GM19025 (cell line): ENCODE measurements at regions not wholly inside any gene's neighbourhood (a gene's known extent, or its start where the extent isn't known, plus 50 kb on each side); places are given as distances from the start of the nearest gene placed in this dataset.
A peak's percentile ranks its signal among the peaks of the same experiment; 100 is the strongest.
"Not testable (repeated sequence)": the region's sequence is repeated elsewhere in the genome, so short reads cannot be mapped to it uniquely, and the experiment has no call there.

ENCODE experiments used
- ATAC-seq: cut with Tn5 transposase; IDR thresholded peaks from one replicate; pipeline ENCODE4 v1.9.1; 2021; ENCODE audit warnings: mild to moderate bottlenecking, low read depth, moderate library complexity; ENCODE audit not compliant: unreplicated experiment

DNA sequence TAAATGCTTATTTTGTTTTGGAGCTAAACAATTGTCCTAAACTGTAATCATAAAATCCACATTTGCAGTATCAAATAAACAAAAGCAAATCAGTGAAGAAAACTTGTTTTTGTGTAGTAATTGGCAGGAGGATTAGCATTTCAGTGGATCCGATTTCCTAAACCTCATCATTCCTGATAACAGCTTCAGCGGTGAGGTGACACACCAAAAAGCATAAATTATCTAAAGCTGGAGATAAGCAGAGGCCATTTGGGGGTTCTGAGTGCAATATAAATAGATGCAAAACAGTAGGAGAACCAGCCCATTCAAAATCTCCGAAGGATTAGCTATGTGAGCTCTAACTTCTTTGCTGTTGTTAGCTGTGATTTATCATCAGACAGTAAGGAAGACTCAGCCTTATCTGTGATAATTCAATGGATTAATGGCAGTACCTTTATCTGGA, 235.8 kb downstream of the EPHA7 start:
- ATAC-seq, result no peak

DNA sequence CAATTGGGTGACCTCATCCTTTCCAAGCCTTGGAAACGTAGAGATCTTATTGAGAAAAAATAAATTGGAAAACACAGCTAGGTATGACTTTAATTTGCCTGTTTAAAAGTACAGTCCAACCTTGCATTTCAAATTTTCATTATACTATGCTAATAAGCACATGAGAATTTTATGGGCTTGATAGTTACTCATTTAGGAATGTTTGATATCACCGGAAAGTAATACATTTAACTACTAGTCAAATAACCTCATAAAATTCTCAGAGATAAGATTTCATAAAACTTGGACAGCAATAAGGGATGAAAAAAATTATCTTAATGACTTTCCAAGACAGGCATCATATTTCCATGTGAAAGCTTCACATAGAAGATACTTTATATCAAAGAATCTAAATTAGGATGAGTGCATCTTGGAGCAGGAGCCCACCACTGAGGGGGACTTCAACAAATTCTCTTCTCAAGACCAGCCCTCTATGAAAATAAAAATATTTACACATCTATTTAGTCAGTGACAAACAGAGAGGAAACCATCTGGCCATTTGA, 236.3 kb downstream of the EPHA7 start:
- no peak for ATAC-seq

DNA sequence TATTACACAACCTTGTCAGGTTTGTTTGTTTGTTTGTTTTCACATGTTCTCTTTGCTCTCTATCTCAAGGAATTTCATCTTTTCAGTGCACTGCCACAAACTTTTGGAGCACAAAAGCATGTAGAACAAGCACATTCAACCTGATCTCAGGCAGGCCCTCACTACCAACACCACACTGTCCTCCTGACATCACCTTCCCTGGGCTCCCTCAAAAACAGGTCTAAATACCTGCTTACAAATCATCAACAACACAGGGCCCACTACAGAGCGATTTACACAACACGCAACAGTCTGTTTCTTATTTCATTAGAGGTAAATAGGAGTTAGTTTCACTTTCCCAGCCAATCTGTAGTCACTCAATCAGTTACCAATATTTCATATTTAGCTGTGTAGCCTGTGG, 241.4 kb downstream of the EPHA7 start:
- ATAC-seq, result no peak

DNA sequence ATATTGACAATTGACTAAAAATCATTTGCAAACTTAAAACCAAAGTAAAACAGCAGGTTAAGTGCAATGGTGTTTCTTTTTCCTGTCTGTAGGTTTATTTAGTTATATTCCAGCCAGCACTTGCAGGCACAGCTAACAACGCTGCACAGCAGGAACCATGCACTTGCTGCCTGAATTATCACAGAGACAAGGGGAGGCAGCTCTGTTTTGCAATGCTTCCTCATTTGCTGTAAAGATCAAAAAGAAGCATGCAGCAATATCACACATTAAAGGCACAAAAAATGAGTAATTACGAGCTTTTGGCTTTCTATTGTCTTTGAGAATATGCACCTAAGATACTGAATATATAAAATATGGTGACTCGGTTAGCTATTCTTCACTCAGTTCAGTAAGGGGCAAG, 241.9 kb downstream of the EPHA7 start:
- ATAC-seq, result no peak

DNA sequence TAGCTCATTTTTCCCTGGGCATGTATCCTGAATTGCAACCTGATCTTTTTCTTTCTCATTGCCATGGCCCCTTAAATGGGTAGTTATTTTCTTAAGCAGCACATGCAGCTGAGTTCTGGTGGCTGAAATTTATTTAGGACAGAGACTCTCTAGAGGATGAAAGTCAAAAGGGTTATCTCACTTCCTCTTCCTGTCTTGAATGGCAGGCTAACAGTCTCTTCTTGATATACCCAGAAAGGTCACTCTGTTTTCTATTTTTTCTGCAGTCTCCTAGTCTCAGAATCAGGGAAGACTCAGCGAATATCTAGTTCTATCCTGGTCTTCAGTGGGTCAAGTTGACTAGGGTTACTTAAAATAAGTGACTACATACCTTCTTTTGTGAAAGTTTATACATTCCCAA, 243.3 kb downstream of the EPHA7 start:
- ATAC-seq, result peak; percentile 61

DNA sequence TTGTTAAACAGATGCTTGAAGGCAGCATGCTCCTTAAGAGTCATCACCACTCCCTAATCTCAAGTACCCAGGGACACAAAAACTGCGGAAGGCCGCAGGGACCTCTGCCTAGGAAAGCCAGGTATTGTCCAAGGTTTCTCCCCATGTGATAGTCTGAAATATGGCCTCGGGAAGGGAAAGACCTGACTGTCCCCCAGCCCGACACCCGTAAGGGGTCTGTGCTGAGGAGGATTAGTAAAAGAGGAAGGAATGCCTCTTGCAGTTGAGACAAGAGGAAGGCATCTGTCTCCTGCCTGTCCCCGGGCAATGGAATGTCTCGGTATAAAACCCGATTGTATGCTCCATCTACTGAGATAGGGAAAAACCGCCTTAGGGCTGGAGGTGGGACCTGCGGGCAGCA, 245.8 kb downstream of the EPHA7 start:
- not testable (repeated sequence) for ATAC-seq

DNA sequence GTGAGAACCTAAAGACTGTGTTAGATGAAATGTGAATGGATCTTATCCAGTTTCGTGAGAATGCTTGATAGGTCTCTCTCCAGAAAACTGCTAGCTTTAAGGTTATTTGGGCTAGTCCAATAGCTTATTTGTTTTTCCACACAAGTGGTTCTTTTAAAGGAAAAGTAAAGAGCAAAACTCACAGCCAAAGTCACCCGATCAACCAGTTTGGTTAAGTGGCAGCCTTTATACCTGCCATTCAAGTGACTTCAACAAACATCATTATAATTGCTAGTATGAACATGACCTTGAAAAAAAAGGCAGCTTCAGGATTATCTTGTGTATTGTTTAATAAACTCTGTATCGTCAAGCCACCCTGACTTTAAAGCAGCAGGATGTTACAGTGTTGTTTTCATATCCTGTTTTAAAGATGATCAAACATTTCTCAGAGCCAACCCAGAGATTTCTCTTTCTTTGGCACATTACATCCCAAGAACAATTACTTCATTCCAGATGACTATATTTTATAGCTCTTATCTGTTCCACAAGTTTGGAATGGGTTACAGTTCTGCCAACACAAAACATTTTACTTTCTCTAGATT, 253.4 kb downstream of the EPHA7 start:
- ATAC-seq, result no peak

DNA sequence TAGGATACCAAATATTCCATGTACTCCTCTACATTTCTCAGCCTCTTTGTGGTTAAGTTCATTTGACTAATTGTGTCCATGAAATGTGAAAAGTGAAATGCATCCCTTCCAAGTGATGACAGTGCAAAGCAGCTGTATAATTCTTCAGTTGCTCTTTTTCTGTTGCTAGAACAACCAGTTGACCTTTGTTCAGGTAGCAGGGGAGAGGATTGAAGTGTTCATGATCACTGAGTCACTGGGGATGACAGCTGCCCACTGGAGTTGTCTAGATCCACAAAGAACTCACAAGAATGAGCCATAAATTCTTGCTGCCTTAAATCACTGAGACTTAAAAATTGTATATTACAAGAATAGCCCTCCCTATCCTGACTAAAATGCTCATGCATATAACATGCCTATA, 254.6 kb downstream of the EPHA7 start:
- ATAC-seq, result no peak

DNA sequence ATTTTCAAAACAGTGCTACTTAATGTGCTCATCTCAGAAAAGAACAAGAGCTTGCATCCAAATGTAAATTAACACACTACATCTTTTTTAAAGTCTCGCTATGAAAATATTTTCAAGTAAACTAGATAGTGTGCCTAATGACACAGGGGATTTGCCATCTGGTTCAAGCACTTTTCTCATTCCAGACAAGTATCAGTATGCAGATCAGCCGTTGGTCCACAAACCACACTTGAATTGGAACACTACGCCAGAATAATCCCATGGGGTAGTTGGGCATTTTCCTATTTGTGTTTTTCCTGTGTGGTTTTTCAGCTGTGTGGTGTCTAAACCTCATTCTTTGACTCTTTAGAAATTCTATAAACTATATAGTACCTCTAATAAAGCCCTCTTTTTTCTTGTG, 256.2 kb downstream of the EPHA7 start:
- ATAC-seq, result no peak

DNA sequence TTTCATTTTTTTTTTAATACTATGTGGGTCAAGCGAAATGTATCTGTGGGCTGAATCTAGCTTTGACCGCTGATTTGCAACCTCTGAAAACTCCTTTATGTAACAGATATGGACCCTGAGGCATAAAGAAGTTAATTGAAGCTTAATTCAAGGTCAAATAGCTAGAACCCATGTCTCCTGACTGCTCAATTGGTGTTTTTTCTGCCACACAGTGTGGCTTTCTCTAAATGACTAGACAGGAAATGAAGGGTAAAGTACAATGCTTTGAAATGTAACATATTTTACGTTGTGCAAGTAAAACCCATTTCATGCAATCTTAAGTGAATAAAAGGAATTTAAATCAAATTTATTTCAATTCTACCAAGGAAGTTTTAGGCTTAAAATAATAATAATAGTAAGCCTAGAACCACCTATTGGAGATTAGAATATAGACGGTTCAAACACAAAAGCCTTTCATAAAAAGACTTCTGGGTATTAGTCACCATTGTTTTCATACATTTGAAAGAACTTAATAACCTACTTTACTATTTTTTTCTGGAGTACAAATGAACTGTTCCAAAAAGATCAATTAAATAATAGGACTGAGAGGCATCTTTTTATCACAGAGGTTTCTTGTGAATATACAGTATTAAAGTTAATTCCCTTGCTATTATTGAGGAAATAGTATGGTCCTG, 279.8 kb downstream of the EPHA7 start:
- peak; percentile 66 for ATAC-seq

DNA sequence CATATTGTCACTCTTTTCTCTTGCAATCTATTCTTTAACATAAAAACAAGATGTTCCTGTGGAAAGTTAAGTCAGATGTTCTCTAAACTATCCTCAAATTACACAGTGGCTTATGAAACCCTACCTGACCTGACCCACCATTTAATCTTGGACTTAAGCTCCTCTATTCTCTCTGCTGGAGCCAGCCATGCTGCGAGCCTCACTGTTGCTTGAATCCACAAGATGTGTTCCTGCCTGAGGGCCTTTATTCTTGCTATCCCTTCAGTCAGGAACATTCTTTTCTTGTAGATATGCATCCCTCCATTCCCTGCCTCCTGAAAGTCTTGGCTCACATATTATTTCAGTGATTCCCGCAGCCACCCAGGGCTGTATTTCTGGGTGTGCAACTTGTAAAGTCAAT, 283.2 kb downstream of the EPHA7 start:
- ATAC-seq, result no peak

DNA sequence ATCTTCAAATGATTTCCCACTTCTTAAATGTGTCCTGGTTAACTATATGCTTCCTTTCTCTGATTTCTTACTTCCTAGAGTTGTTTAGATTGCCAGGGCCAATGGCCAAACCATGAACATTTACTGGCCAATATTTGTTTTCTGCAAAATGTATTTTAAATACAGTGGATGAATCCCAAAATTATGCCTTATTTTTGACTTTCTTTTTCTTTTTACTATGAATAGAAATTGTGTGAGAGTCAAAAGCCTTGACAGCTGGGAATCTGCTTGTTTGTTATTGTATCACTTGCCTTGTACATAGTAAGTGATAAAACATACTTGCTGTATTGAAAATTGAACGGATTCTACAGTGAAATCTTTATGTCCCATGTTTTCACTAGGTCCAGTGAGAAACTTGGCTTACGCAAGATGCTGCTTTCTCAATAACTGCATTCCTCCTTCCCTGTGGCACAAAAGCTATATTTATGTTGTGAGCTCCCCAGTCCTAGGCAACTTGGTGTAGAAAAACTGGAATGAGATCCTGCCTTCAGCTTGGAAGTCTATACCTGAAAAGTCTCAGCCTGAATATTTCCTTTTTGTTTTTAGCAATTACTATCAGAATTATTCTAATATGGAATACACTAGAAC, 295.2 kb downstream of the EPHA7 start:
- no peak for ATAC-seq

DNA sequence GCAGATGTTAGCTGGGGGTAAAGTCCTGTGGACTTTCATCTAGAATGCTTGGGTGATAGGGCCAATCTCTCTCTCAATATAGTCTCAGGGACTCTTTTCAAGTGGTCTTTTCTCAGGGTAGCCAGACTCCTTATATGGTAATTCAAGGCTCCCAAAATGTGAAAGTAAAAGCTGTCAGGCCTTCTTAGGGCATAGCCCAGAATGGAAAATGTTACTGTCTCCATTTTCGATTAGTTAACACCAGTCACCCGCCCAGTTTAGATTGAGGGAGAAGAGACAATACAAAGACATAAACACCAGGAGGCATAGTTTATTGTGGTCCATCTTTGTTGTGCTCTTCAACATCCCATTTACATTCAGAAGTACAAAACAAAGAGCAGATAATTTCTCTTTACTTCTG, 295.8 kb downstream of the EPHA7 start:
- no peak for ATAC-seq

DNA sequence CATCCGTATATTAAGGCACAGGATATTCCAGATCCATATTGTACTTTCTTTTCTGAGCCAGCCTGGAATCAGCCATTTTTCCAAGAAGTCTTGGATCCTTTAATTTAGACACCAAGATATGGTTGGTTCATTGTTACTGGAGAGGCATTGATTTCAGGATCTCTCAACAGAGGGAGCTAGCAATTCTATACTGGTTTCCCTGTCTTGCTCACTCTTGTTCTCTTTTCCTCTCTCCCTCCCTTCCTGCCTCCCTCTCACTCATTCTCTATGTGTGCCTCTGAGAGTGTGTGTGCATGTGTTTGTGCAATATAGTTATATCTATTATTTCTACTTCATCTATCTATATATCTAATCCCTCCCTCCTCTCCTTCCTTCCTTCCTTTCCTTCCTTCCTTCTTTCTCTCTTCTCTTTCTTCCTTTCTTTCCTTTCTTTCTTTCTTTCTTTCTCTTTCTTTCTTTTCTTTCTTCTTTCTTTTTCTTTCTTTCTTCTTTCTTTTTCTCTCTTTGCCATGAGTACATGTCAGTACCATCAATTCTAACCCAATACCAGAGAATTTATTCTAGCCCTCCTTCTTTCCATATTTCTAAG, 299.1 kb downstream of the EPHA7 start:
- no peak for ATAC-seq

DNA sequence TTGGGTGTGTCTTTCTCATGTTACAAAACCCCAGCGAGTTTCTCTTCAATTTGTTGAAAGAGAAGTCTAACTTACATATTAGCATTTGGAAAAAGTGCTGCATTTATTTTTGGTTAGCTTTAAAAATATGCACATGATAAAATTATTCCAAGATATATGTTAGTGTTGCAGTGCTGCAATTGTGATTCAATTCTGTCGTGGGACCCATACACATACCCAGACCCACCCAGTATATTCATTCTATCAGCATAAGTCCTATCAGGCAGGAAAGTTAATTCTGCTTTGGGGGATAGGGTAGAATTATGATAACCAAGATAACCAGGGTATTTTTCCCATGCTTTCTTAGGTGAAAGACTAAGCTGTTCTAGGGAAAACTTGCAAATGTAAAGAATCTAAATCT, 313.5 kb downstream of the EPHA7 start:
- ATAC-seq, result no peak

DNA sequence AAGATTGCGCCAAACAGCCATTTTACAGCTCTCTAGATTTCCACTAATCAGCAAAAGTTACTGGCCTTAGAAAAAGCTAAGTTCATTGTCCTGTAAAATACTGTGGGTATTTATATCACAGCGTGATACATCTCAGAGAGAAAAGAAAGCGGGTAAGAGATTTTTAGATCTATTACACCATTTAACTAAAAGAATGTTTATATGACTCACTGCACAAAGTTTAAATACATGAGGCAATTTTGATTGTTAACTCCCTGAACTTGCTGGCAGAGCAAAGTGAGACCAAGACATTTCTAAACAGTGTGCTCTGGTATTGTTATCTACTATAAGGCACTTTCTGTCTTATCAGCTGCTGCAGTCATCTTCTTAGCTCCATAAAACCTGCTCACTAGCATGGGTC, 314.3 kb downstream of the EPHA7 start:
- ATAC-seq, result no peak

DNA sequence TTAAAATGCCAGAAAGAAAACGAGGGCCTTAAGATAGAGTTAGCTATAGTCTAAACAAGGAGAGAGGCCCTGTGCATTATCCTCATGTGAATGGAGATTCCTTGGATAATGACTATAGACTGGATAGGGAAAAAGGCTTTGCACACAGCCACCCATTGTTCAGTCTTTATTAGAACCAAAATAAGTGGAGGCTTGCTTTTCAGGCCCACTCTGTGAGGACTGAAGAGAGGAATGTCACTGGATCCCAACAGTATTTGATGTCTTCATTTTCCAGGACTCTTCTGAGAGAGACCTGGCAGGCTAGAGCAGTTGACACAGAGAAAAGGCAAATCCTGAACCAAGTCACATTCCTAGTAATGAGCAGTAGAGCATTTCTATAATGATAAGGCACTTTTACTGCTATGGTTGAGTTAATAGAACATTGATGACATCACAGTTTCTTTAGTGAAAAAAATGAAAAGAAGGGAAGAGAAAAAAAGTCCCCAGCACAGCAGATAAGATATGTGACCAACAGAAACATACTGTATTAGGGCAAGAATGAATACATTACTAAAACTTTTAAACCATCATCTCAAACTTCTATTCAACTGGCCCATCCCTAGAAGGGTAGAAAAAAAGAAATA, 315.1 kb downstream of the EPHA7 start:
- ATAC-seq, result no peak

DNA sequence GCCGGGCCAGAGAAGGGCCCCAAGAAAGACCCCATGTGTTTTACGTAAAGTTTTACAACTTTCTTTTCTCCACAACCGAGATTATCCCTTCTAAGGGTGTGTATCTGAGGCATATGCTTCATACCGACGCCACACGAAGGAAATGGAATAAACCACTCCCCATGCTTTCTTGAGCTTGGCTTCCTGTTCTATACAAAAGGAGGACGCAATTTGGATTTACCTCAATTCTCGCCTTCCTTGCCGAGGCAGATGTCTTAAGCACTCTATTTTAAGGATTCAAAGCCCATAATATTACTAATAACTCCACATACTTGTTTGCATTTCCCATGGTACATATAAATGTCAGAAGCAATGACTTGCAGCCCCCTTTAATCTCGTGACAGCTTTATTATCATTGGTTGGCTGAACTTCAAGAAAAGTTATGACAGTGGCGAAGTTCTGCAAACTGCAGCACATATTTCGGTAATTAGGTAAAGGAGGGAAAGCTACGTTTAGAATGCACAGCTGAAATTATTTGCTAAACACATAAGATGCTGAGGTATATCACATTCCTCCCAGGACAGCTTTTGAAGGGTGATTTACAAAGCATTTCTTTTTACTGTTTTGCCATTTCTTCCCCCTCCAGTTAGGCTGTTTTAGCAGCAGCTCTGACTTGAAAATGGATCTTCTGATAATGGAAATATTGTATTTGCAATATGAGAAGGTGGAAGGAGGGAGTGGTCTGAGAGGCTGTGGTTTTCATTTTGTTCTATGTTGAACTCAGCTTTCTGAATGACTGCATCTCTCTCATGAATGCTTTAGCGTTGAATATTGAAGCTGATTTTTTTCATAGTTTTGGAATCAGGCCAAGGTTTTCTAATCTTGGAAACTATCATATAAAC, 330.5 kb downstream of the EPHA7 start:
- no peak for ATAC-seq

DNA sequence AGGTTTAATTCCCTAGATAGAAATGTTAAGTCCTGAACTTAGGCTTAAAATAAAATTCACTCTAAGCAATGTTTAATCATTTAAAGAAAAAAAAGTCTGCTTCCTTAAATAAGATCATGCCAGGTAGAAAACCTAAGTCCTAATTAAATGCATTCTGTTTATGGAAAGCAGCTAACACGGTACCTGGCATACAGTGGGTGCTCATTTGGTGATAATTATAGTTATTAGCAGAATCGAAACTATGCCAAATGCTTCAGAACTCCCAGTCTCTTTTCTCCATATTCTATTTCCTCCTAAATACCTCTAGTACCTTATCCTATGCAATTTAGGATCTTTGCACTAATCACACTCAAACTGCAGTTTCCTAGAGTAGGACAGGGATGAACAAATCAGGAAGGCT, 331.8 kb downstream of the EPHA7 start:
- no peak for ATAC-seq

DNA sequence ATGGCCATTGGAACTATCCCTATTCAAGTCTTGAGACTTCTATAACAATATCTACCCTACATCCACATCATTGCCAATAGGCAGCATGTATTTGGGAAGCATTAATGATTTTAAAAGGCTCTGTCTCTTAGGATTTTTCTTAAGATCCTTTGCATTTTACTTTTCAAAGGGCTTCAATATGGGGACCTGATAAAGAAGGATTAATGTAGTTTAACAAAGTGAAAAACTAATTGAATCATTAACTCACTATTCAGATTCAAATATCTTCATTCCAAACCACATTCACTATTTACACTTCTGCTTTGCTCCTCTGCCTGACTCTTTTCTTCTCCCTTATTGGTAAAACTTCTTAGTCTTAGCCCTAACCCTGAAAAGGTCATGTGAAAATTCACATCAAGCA, 333.0 kb downstream of the EPHA7 start:
- ATAC-seq, result no peak
